ENCODE measurements at regions not wholly inside any gene's neighbourhood (a gene's known extent, or its start where the extent isn't known, plus 50 kb on each side); places are given as distances from the start of the nearest gene placed in this dataset.

GRCh38 chr5:44919560-44919959, 110.8 kb downstream of the MRPS30 start:
- H3K4me1 ChIP-seq = no peaks in the 10 kb centered on the region
- ATAC-seq (ENCODE audit: low FRiP score in 2 of 2) (no peak), DNase-seq (no peak)
- H3K27ac ChIP-seq = no peak overlapping the region
- TF ChIP-seq POLR2AphosphoS5 (IDR thresholded peaks at IDR 0.05) (no peak), EP300 (IDR thresholded peaks at IDR 0.05) (no peak), CTCF (IDR thresholded peaks at IDR 0.05) (no peak), POLR2A (IDR thresholded peaks at IDR 0.05) (no peak)
- no peaks in the 10 kb centered on the region for H3K27me3 ChIP-seq
- H3K36me3 ChIP-seq = no peaks in the 10 kb centered on the region
- H3K9me3 ChIP-seq = no peaks in the 10 kb centered on the region
- no peak overlapping the region for H3K4me3 ChIP-seq
- WGBS, 2 donors = 75 to 82% methylated on average over 1 of the region's 1 CpG

- no peak for ATAC-seq (ENCODE audit: low FRiP score in 2 of 2)
These were observed 118.5 kb downstream of the MRPS30 start for GRCh38 chr5:44927115-44927733.

GRCh38 chr5:44932922-44933585, 124.3 kb downstream of the MRPS30 start:
- Histone ChIP-seq H3K27me3 (no peaks in the 10 kb centered on the region), H3K9me3 (no peaks in the 10 kb centered on the region), H3K4me3 (no peak overlapping the region), H3K27ac (no peak overlapping the region), H3K36me3 (no peaks in the 10 kb centered on the region), H3K4me1 (no peaks in the 10 kb centered on the region)
- no peak for TF ChIP-seq EP300 (IDR thresholded peaks at IDR 0.05)
- TF ChIP-seq POLR2AphosphoS5 (IDR thresholded peaks at IDR 0.05) = no peak
- TF ChIP-seq CTCF (IDR thresholded peaks at IDR 0.05) = no peak
- TF ChIP-seq POLR2A (IDR thresholded peaks at IDR 0.05) = no peak
- DNase-seq (no peak), ATAC-seq (ENCODE audit: low FRiP score in 2 of 2) (no peak)
- 83 to 91% methylated on average over 3 of the region's 3 CpGs for WGBS, 2 donors

More at GRCh38 chr5:44927115-44927733, 118.5 kb downstream of the MRPS30 start:
- 77 to 80% methylated on average over 3 of the region's 3 CpGs for WGBS, 2 donors
- TF ChIP-seq POLR2AphosphoS5 (IDR thresholded peaks at IDR 0.05) = no peak
- TF ChIP-seq POLR2A (IDR thresholded peaks at IDR 0.05) = no peak
- no peak for TF ChIP-seq CTCF (IDR thresholded peaks at IDR 0.05)
- TF ChIP-seq EP300 (IDR thresholded peaks at IDR 0.05) = no peak
- DNase-seq = no peak
- no peaks in the 10 kb centered on the region for H3K36me3 ChIP-seq
- no peaks in the 10 kb centered on the region for H3K4me1 ChIP-seq
- H3K27ac ChIP-seq = no peak overlapping the region
- H3K27me3 ChIP-seq = no peaks in the 10 kb centered on the region
- no peaks in the 10 kb centered on the region for H3K9me3 ChIP-seq
- H3K4me3 ChIP-seq = no peak overlapping the region

- ATAC-seq (ENCODE audit: low FRiP score in 2 of 2) (no peak), DNase-seq (no peak)
- no peaks in the 10 kb centered on the region for H3K27me3 ChIP-seq
- no peaks in the 10 kb centered on the region for H3K4me1 ChIP-seq
- 76 to 84% methylated on average over 3 of the region's 3 CpGs for WGBS, 2 donors
- H3K4me3 ChIP-seq = no peak overlapping the region
- TF ChIP-seq CTCF (IDR thresholded peaks at IDR 0.05) = no peak
- TF ChIP-seq POLR2A (IDR thresholded peaks at IDR 0.05) = no peak
- TF ChIP-seq EP300 (IDR thresholded peaks at IDR 0.05) = no peak
- no peak for TF ChIP-seq POLR2AphosphoS5 (IDR thresholded peaks at IDR 0.05)
- H3K27ac ChIP-seq = no peak overlapping the region
- H3K36me3 ChIP-seq = no peaks in the 10 kb centered on the region
- H3K9me3 ChIP-seq = no peaks in the 10 kb centered on the region
These were observed 124.9 kb downstream of the MRPS30 start for GRCh38 chr5:44933686-44934085.

GRCh38 chr5:44935262-44935661, 126.5 kb downstream of the MRPS30 start:
- Histone ChIP-seq H3K27me3 (no peaks in the 10 kb centered on the region), H3K4me3 (no peak overlapping the region), H3K36me3 (no peaks in the 10 kb centered on the region), H3K9me3 (no peaks in the 10 kb centered on the region), H3K27ac (no peak overlapping the region), H3K4me1 (no peaks in the 10 kb centered on the region)
- WGBS, 2 donors = 100% methylated on average over 1 of the region's 1 CpG; no CpG with 5 or more reads in 1 of the 2 donors
- DNase-seq (no peak), ATAC-seq (ENCODE audit: low FRiP score in 2 of 2) (peak in 1 of 2 donors; percentile 40)
- TF ChIP-seq POLR2AphosphoS5 (IDR thresholded peaks at IDR 0.05) (no peak), CTCF (IDR thresholded peaks at IDR 0.05) (no peak), POLR2A (IDR thresholded peaks at IDR 0.05) (no peak), EP300 (IDR thresholded peaks at IDR 0.05) (no peak)
